Caco-2 (cell line): ENCODE measurements at regions not wholly inside any gene's neighbourhood (a gene's known extent, or its start where the extent isn't known, plus 50 kb on each side); places are given as distances from the start of the nearest gene placed in this dataset.

Experiments
- BruUV-seq: library from RNA; stranded (reverse); fragments of 400-500 nt; replicated peaks from 2 replicates; lab custom pipeline; 2021; lab: Mats Ljungman, UMichigan
- CTCF ChIA-PET: fragments of 300-600 bp; sonication (Branson Sonifier 250); formaldehyde crosslinking; loops from one replicate; lab custom pipeline; 2022; ENCODE audit warnings: antibody characterized with exemption; lab: Charles Lee
- POLR2A ChIA-PET: fragments of 300-600 bp; sonication (Branson Sonifier 250); formaldehyde crosslinking; loops from one replicate; lab custom pipeline; 2022; ENCODE audit warnings: antibody characterized with exemption; lab: Charles Lee
- DNase-seq, 2 experiments: peaks; one replicate each; pipeline versions ENCODE4 v3.0.0 to v3.0.0-alpha.2; 2020 to 2022
- H3K27me3 ChIP-seq: replicated peaks from 2 replicates; pipeline ENCODE4 v1.6.0; 2011; ENCODE audit warnings: low read length; ENCODE audit not compliant: control insufficient read depth, insufficient read depth
- H3K36me3 ChIP-seq: 2 replicates; pipeline ENCODE4 v1.5.1; 2011; ENCODE audit warnings: low read length; ENCODE audit not compliant: control insufficient read depth, insufficient read depth
- H3K4me1 ChIP-seq: fragments of 250-450 bp; sonication (Bioruptor Pico); 2 replicates; pipeline ENCODE4 v1.5.1; 2020; ENCODE audit warnings: mild to moderate bottlenecking
- H3K4me3 ChIP-seq: 2 replicates; pipeline ENCODE4 v1.5.1; 2011; ENCODE audit warnings: low read depth, mild to moderate bottlenecking, control low read depth, low read length
- H3K9me3 ChIP-seq: fragments of 250-450 bp; sonication (Bioruptor Pico); 2 replicates; pipeline ENCODE4 v1.5.1; 2020; ENCODE audit warnings: mild to moderate bottlenecking, moderate library complexity
- H3K27ac Mint-ChIP-seq: one replicate; pipeline ENCODE4 v1.8.0; 2022; ENCODE audit warnings: mixed read lengths; ENCODE audit not compliant: unreplicated experiment
- H3K27me3 Mint-ChIP-seq: one replicate; pipeline ENCODE4 v1.8.0; 2022; ENCODE audit warnings: mixed read lengths; ENCODE audit not compliant: insufficient read depth, unreplicated experiment
- H3K36me3 Mint-ChIP-seq: one replicate; pipeline ENCODE4 v1.8.0; 2022; ENCODE audit warnings: mild to moderate bottlenecking, mixed read lengths; ENCODE audit not compliant: insufficient read depth, unreplicated experiment
- H3K4me1 Mint-ChIP-seq: one replicate; pipeline ENCODE4 v1.8.0; 2022; ENCODE audit warnings: low read depth, mixed read lengths; ENCODE audit not compliant: unreplicated experiment
- H3K4me3 Mint-ChIP-seq: one replicate; pipeline ENCODE4 v1.8.0; 2022; ENCODE audit warnings: mild to moderate bottlenecking, moderate library complexity, mixed read lengths; ENCODE audit not compliant: unreplicated experiment
- H3K9me3 Mint-ChIP-seq: one replicate; pipeline ENCODE4 v1.8.0; 2022; ENCODE audit warnings: mixed read lengths; ENCODE audit not compliant: unreplicated experiment
- intact Hi-C: fragments of 100-400 bp; cut with micrococcal nuclease; formaldehyde crosslinking; loops from one replicate; pipeline ENCODE4 v1.10.0; 2022; ENCODE audit not compliant: unreplicated experiment
- TF ChIP-seq, protein P1 (sequence below), 2 experiments: fragments of 200-600 bp in 1 of 2; IDR thresholded peaks; 1 replicate in 1 of 2; 2 replicates in 1 of 2; pipeline versions ENCODE4 v1.5.1 to v1.8.0; 2011 to 2022; ENCODE audit warnings: antibody characterized with exemption in 1 of 2, control low read depth in 1 of 2, inconsistent platforms in 1 of 2, low read depth in 1 of 2, low read length in 1 of 2, mild to moderate bottlenecking in 1 of 2, moderate library complexity in 1 of 2; ENCODE audit not compliant: insufficient read depth in 1 of 2, severe bottlenecking in 1 of 2, unreplicated experiment in 1 of 2

DNA sequence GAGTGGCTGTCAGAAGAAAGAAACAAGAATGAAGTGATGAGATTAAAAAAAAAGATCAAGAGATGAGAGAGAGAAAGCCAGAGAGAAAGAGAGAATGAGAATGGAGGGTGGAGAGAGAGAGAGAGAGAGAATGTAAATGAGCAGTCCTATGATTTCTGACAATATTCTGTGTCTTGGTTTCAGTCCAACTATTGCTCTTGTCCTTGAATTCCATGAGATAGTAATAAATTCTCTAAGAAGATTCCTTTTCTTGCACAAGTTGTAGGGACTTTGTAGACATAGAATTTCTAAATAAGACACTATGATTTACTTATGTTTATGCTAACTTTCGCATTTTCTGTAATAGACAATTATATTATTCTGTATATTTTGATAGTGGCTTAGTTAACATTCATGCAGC is 149.6 kb upstream of the CTSO start:
- no peaks in the 10 kb centered on the region for H3K27me3 ChIP-seq
- BruUV-seq = no TSS peak
- POLR2A ChIA-PET = no interaction called here

DNA sequence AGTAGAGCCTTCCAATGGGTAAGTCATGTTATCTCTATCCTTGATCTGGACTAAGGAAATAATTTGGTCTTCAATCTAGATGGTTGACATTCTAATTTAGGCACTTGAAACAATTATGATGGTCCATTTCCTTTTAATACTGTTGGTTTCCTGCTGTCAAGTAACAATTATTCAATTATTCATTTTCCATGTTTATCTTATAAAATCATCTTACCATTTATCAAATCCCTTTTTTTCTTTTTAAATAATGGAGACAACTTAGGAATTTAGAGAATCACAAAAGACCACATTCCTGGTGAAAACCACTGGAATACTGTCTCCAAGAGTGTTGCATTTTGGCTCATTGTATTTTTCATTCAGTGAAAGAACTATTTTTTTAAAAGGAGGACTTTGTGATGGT is 148.7 kb upstream of the CTSO start:
- CTCF ChIA-PET = no interaction called here
- intact Hi-C loops = no loop called here
- H3K36me3 Mint-ChIP-seq = no peaks in the 10 kb centered on the region

More for the DNA sequence above, 149.6 kb upstream of the CTSO start:
- Histone ChIP-seq H3K36me3 (no peaks in the 10 kb centered on the region), H3K9me3 (no peaks in the 10 kb centered on the region), H3K4me1 (no peaks in the 10 kb centered on the region), H3K4me3 (no peak overlapping the region)
- H3K9me3 Mint-ChIP-seq = no peaks in the 10 kb centered on the region
- no peak overlapping the region for H3K27ac Mint-ChIP-seq
- TF ChIP-seq, protein P1, sequence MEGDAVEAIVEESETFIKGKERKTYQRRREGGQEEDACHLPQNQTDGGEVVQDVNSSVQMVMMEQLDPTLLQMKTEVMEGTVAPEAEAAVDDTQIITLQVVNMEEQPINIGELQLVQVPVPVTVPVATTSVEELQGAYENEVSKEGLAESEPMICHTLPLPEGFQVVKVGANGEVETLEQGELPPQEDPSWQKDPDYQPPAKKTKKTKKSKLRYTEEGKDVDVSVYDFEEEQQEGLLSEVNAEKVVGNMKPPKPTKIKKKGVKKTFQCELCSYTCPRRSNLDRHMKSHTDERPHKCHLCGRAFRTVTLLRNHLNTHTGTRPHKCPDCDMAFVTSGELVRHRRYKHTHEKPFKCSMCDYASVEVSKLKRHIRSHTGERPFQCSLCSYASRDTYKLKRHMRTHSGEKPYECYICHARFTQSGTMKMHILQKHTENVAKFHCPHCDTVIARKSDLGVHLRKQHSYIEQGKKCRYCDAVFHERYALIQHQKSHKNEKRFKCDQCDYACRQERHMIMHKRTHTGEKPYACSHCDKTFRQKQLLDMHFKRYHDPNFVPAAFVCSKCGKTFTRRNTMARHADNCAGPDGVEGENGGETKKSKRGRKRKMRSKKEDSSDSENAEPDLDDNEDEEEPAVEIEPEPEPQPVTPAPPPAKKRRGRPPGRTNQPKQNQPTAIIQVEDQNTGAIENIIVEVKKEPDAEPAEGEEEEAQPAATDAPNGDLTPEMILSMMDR (IDR thresholded peaks at IDR 0.05; ENCODE audit: insufficient read depth in 1 of 2, low read depth in 1 of 2, low read length in 1 of 2, severe bottlenecking in 1 of 2, unreplicated experiment in 1 of 2) = no peak
- intact Hi-C loops = no loop called here
- H3K4me1 Mint-ChIP-seq = no peaks in the 10 kb centered on the region
- no peak overlapping the region for H3K4me3 Mint-ChIP-seq
- CTCF ChIA-PET = no interaction called here
- peaks cover 7% of the 10 kb centered on the region for H3K27me3 Mint-ChIP-seq
- no peaks in the 10 kb centered on the region for H3K36me3 Mint-ChIP-seq
- DNase-seq = no peak

DNA sequence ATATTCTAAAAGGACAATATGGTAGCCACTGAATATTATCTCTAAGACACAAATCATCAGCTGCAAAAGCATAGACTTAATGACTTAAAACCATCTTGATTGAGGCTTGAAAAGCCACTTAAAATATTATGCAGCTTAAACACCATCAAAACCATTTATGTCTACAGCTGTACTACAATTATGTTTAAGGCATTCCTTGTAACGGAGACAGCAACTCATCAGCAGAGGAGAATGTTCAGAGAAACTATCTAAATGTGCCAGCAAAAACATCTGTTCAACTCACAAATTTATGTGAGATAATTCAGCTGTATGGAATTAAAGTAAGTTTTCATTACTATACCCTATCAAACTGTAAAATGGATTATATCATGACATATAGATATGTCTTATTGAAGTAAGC is 147.9 kb upstream of the CTSO start:
- no peak for DNase-seq
- no peak overlapping the region for H3K4me3 ChIP-seq
- no peaks in the 10 kb centered on the region for H3K27me3 ChIP-seq
- CTCF ChIA-PET = no interaction called here
- no TSS peak for BruUV-seq
- no peaks in the 10 kb centered on the region for H3K4me1 ChIP-seq
- Mint-ChIP-seq H3K36me3 (no peaks in the 10 kb centered on the region), H3K27me3 (peaks cover 13% of the 10 kb centered on the region), H3K4me1 (no peaks in the 10 kb centered on the region), H3K9me3 (no peaks in the 10 kb centered on the region), H3K4me3 (no peak overlapping the region), H3K27ac (no peak overlapping the region)
- TF ChIP-seq, protein P1 (IDR thresholded peaks at IDR 0.05; ENCODE audit: insufficient read depth in 1 of 2, low read depth in 1 of 2, low read length in 1 of 2, severe bottlenecking in 1 of 2, unreplicated experiment in 1 of 2) = no peak
- POLR2A ChIA-PET = no interaction called here
- H3K9me3 ChIP-seq = no peaks in the 10 kb centered on the region
- intact Hi-C loops = no loop called here
- no peaks in the 10 kb centered on the region for H3K36me3 ChIP-seq

More for the DNA sequence above, 148.7 kb upstream of the CTSO start:
- H3K27ac Mint-ChIP-seq = no peak overlapping the region
- DNase-seq = no peak
- TF ChIP-seq, protein P1 (IDR thresholded peaks at IDR 0.05; ENCODE audit: insufficient read depth in 1 of 2, low read depth in 1 of 2, low read length in 1 of 2, severe bottlenecking in 1 of 2, unreplicated experiment in 1 of 2) = no peak
- H3K4me3 ChIP-seq = no peak overlapping the region
- no peak overlapping the region for H3K4me3 Mint-ChIP-seq
- H3K9me3 ChIP-seq = no peaks in the 10 kb centered on the region
- no peaks in the 10 kb centered on the region for H3K36me3 ChIP-seq
- H3K27me3 ChIP-seq = no peaks in the 10 kb centered on the region
- H3K4me1 Mint-ChIP-seq = no peaks in the 10 kb centered on the region
- peaks cover 13% of the 10 kb centered on the region for H3K27me3 Mint-ChIP-seq
- H3K4me1 ChIP-seq = no peaks in the 10 kb centered on the region
- POLR2A ChIA-PET = no interaction called here
- no peaks in the 10 kb centered on the region for H3K9me3 Mint-ChIP-seq
- BruUV-seq = no TSS peak
